PFSK-1 (cell line): ENCODE measurements at regions not wholly inside any gene's neighbourhood (a gene's known extent, or its start where the extent isn't known, plus 50 kb on each side); places are given as distances from the start of the nearest gene placed in this dataset.

Experiments
- FOXP2 ChIP-seq: optimal IDR thresholded peaks from 2 replicates; pipeline ENCODE3; 2011; ENCODE audit warnings: borderline replicate concordance, control low read depth, inconsistent platforms; ENCODE audit not compliant: insufficient read depth; ENCODE audit errors: extremely low read length, extremely low read depth
- POLR2AphosphoS5 ChIP-seq: IDR thresholded peaks from 2 replicates; pipeline ENCODE4 v1.6.1; 2012; ENCODE audit warnings: low read depth, mild to moderate bottlenecking, control low read depth, low read length, moderate library complexity
- REST ChIP-seq, 2 experiments: IDR thresholded peaks; 2 replicates each; pipeline versions ENCODE4 v1.6.1 to v1.8.0; 2011 to 2012; ENCODE audit warnings: low read depth in 2 of 2, low read length in 2 of 2, control low read depth in 1 of 2, inconsistent platforms in 1 of 2, mild to moderate bottlenecking in 1 of 2, moderate library complexity in 1 of 2; ENCODE audit not compliant: insufficient read depth in 1 of 2
- SIN3A ChIP-seq: IDR thresholded peaks from 2 replicates; pipeline ENCODE4 v1.6.1; 2012; ENCODE audit warnings: mild to moderate bottlenecking, low read length, moderate library complexity, borderline replicate concordance; ENCODE audit not compliant: insufficient read depth
- TAF1 ChIP-seq: IDR thresholded peaks from 2 replicates; pipeline ENCODE4 v1.6.1; 2012; ENCODE audit warnings: low read length, control low read depth, borderline replicate concordance; ENCODE audit not compliant: insufficient read depth

- TF ChIP-seq TAF1 (no peak), SIN3A (no peak), POLR2AphosphoS5 (no peak), FOXP2 (no peak), REST (IDR thresholded peaks at IDR 0.05; ENCODE audit: insufficient read depth in 1 of 2, low read depth in 2 of 2, low read length in 2 of 2) (no peak)
These were observed 108.3 kb upstream of the PLEKHA5 start for GRCh38 chr12:19021240-19021639.

- TF ChIP-seq TAF1 (no peak), FOXP2 (no peak), POLR2AphosphoS5 (no peak), REST (IDR thresholded peaks at IDR 0.05; ENCODE audit: insufficient read depth in 1 of 2, low read depth in 2 of 2, low read length in 2 of 2) (no peak), SIN3A (no peak)
These were observed 107.9 kb upstream of the PLEKHA5 start for GRCh38 chr12:19021646-19022045.

GRCh38 chr12:19025582-19025981 lies 104.0 kb upstream of the PLEKHA5 start:
- TF ChIP-seq SIN3A, result no peak
- no peak for TF ChIP-seq REST (IDR thresholded peaks at IDR 0.05; ENCODE audit: insufficient read depth in 1 of 2, low read depth in 2 of 2, low read length in 2 of 2)
- TF ChIP-seq FOXP2, result no peak
- TF ChIP-seq TAF1, result no peak
- no peak for TF ChIP-seq POLR2AphosphoS5

- TF ChIP-seq SIN3A (no peak), POLR2AphosphoS5 (no peak), TAF1 (no peak), FOXP2 (no peak), REST (IDR thresholded peaks at IDR 0.05; ENCODE audit: insufficient read depth in 1 of 2, low read depth in 2 of 2, low read length in 2 of 2) (no peak)
These were observed 103.5 kb upstream of the PLEKHA5 start for GRCh38 chr12:19026034-19026433.

GRCh38 chr12:19026614-19027488 lies 102.7 kb upstream of the PLEKHA5 start:
- TF ChIP-seq POLR2AphosphoS5 (no peak), REST (IDR thresholded peaks at IDR 0.05; ENCODE audit: insufficient read depth in 1 of 2, low read depth in 2 of 2, low read length in 2 of 2) (no peak), SIN3A (no peak), FOXP2 (no peak), TAF1 (no peak)
